K562 (cell line): ENCODE measurements at regions not wholly inside any gene's neighbourhood (a gene's known extent, or its start where the extent isn't known, plus 50 kb on each side); places are given as distances from the start of the nearest gene placed in this dataset.

Source experiments
- ARID4B ChIP-seq: sonication (generic); formaldehyde crosslinking; IDR thresholded peaks from 2 replicates; pipeline ENCODE4 v1.8.0; 2022; ENCODE audit warnings: mild to moderate bottlenecking, missing genetic modification reagents
- CBFA2T3 ChIP-seq: fragments of 450-650 bp; IDR thresholded peaks from 2 replicates; pipeline ENCODE4 v1.6.1; 2017
- CHD1 ChIP-seq: fragments of 200-600 bp; sonication (generic); IDR thresholded peaks from one replicate; pipeline ENCODE4 v1.6.1; 2012; ENCODE audit warnings: mild to moderate bottlenecking, moderate library complexity, low read length, inconsistent platforms
- KLF13 ChIP-seq: fragments of 450-650 bp; IDR thresholded peaks from 2 replicates; pipeline ENCODE4 v1.6.1; 2016; ENCODE audit warnings: missing genetic modification characterization, low read depth, mild to moderate bottlenecking, missing compliant biosample characterization, moderate library complexity, borderline replicate concordance
- POLR2AphosphoS5 ChIP-seq: IDR thresholded peaks from 2 replicates; pipeline ENCODE4 v1.6.1; 2011; ENCODE audit warnings: mild to moderate bottlenecking, low read depth, low read length, moderate library complexity; ENCODE audit not compliant: control insufficient read depth, insufficient read depth
- ZBED1 ChIP-seq: IDR thresholded peaks from 2 replicates; pipeline ENCODE4 v1.6.1; 2014
- ZNF217 ChIP-seq: sonication (generic); formaldehyde crosslinking; IDR thresholded peaks from 2 replicates; pipeline ENCODE4 v1.8.0; 2022; ENCODE audit warnings: mild to moderate bottlenecking, missing genetic modification reagents
- TF ChIP-seq, protein P1 (sequence below): fragments of 450-650 bp; IDR thresholded peaks from 2 replicates; pipeline ENCODE4 v1.6.1; 2016; ENCODE audit warnings: low read depth

GRCh38 chr17:71855010-71855409 lies 265.8 kb upstream of the SOX9 start (continued):
- TF ChIP-seq, protein P1, sequence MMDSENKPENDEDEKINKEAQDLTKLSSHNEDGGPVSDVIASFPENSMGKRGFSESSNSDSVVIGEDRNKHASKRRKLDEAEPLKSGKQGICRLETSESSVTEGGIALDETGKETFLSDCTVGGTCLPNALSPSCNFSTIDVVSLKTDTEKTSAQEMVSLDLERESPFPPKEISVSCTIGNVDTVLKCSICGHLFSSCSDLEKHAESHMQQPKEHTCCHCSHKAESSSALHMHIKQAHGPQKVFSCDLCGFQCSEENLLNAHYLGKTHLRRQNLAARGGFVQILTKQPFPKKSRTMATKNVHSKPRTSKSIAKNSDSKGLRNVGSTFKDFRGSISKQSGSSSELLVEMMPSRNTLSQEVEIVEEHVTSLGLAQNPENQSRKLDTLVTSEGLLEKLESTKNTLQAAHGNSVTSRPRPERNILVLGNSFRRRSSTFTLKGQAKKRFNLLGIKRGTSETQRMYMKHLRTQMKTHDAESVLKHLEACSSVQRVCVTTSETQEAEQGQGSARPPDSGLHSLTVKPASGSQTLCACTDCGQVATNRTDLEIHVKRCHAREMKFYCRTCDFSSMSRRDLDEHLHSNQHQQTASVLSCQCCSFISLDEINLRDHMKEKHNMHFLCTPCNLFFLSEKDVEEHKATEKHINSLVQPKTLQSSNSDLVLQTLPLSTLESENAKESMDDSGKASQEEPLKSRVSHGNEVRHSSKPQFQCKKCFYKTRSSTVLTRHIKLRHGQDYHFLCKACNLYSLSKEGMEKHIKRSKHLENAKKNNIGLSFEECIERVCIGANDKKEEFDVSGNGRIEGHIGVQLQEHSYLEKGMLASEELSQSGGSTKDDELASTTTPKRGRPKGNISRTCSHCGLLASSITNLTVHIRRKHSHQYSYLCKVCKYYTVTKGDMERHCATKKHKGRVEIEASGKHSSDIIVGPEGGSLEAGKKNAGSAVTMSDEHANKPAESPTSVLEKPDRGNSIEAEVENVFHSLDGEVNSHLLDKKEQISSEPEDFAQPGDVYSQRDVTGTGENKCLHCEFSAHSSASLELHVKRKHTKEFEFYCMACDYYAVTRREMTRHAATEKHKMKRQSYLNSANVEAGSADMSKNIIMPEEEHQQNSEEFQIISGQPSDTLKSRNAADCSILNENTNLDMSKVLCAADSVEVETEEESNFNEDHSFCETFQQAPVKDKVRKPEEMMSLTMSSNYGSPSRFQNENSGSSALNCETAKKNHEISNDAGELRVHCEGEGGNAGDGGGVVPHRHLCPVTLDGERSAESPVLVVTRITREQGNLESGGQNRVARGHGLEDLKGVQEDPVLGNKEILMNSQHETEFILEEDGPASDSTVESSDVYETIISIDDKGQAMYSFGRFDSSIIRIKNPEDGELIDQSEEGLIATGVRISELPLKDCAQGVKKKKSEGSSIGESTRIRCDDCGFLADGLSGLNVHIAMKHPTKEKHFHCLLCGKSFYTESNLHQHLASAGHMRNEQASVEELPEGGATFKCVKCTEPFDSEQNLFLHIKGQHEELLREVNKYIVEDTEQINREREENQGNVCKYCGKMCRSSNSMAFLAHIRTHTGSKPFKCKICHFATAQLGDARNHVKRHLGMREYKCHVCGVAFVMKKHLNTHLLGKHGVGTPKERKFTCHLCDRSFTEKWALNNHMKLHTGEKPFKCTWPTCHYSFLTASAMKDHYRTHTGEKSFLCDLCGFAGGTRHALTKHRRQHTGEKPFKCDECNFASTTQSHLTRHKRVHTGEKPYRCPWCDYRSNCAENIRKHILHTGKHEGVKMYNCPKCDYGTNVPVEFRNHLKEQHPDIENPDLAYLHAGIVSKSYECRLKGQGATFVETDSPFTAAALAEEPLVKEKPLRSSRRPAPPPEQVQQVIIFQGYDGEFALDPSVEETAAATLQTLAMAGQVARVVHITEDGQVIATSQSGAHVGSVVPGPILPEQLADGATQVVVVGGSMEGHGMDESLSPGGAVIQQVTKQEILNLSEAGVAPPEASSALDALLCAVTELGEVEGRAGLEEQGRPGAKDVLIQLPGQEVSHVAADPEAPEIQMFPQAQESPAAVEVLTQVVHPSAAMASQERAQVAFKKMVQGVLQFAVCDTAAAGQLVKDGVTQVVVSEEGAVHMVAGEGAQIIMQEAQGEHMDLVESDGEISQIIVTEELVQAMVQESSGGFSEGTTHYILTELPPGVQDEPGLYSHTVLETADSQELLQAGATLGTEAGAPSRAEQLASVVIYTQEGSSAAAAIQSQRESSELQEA, result no peak
- no peak for TF ChIP-seq CBFA2T3
- TF ChIP-seq ZNF217 (CRISPR knock-in tag), result no peak
- no peak for TF ChIP-seq ARID4B
- TF ChIP-seq POLR2AphosphoS5, result no peak
- TF ChIP-seq KLF13, result no peak
- TF ChIP-seq ZBED1, result no peak
- TF ChIP-seq CHD1, result no peak
